ENCODE measurements at regions not wholly inside any gene's neighbourhood (a gene's known extent, or its start where the extent isn't known, plus 50 kb on each side); places are given as distances from the start of the nearest gene placed in this dataset.

DNA sequence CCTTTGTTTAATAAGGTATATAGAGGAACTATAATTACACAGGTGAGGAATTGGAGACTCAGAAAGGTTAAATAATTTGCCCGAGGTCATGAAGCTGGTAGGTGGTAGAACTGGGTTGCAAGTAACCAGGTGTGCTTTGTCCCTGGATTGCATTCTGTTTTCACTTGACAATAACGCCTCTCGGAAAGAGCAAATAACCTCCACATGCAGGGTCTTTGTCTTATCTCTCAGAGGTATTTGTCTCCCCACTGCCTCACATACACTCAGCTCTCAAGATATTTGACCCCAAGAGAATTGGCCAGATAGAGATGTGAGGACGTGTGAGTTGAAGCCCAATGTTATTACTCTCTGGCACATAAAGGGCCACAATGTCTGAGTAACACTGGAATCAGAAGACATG, 320.9 kb upstream of the ONECUT1 start:
- no peak overlapping the region for H3K4me3 ChIP-seq
- TF ChIP-seq CTCF (IDR thresholded peaks at IDR 0.05) = no peak
- H3K9me3 ChIP-seq = no peaks in the 10 kb centered on the region
- H3K4me1 ChIP-seq = no peaks in the 10 kb centered on the region
- DNase-seq (ENCODE audit: low spot score in 2 of 2) = no peak
- intact Hi-C loops (cut with DNase I) = no loop called here
- no peaks in the 10 kb centered on the region for H3K27me3 ChIP-seq
- no peak overlapping the region for H3K27ac ChIP-seq
- no peaks in the 10 kb centered on the region for H3K36me3 ChIP-seq

- H3K4me3 ChIP-seq = no peak overlapping the region
- no peaks in the 10 kb centered on the region for H3K36me3 ChIP-seq
- no peaks in the 10 kb centered on the region for H3K27me3 ChIP-seq
- H3K4me1 ChIP-seq = no peaks in the 10 kb centered on the region
- no peak overlapping the region for H3K27ac ChIP-seq
- intact Hi-C loops (cut with DNase I) = no loop called here
- DNase-seq (ENCODE audit: low spot score in 2 of 2) = no peak
- no peaks in the 10 kb centered on the region for H3K9me3 ChIP-seq
- no peak for TF ChIP-seq CTCF (IDR thresholded peaks at IDR 0.05)
These were observed 318.2 kb upstream of the ONECUT1 start for GRCh38 chr15:53108319-53108718.

GRCh38 chr15:53107855-53108254, 317.7 kb upstream of the ONECUT1 start:
- no peaks in the 10 kb centered on the region for H3K4me1 ChIP-seq
- H3K9me3 ChIP-seq = no peaks in the 10 kb centered on the region
- no peak for DNase-seq (ENCODE audit: low spot score in 2 of 2)
- intact Hi-C loops (cut with DNase I) = no loop called here
- H3K27me3 ChIP-seq = no peaks in the 10 kb centered on the region
- H3K27ac ChIP-seq = no peak overlapping the region
- H3K36me3 ChIP-seq = no peaks in the 10 kb centered on the region
- TF ChIP-seq CTCF (IDR thresholded peaks at IDR 0.05) = no peak
- no peak overlapping the region for H3K4me3 ChIP-seq

- H3K4me3 ChIP-seq = no peak overlapping the region
- no peaks in the 10 kb centered on the region for H3K27me3 ChIP-seq
- no peak for TF ChIP-seq CTCF (IDR thresholded peaks at IDR 0.05)
- intact Hi-C loops (cut with DNase I) = no loop called here
- H3K36me3 ChIP-seq = no peaks in the 10 kb centered on the region
- H3K9me3 ChIP-seq = no peaks in the 10 kb centered on the region
- H3K4me1 ChIP-seq = no peaks in the 10 kb centered on the region
- DNase-seq (ENCODE audit: low spot score in 2 of 2) = no peak
- no peak overlapping the region for H3K27ac ChIP-seq
These were observed 316.6 kb upstream of the ONECUT1 start for GRCh38 chr15:53106505-53107286.

DNA sequence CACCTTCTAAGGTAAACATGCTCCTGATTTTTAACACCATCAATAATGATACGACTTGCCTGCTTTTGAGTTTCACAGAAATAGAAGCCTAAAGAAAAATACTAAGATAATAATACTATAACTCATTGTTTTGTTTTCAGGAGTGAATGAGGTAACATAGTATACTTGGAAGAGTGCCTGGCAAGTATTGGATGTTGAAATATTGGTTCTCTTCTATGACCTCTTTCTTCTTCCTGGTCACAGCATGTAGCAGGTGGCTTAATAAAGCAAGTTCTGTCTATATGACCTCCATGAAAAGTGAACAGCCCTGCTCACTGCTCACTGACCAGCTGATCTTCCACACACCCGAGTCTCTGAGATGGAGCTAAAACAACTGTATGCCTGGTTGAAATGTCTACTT, 312.3 kb upstream of the ONECUT1 start:
- no peaks in the 10 kb centered on the region for H3K36me3 ChIP-seq
- H3K27ac ChIP-seq = no peak overlapping the region
- TF ChIP-seq CTCF (IDR thresholded peaks at IDR 0.05) = no peak
- DNase-seq (ENCODE audit: low spot score in 2 of 2) = no peak
- H3K27me3 ChIP-seq = no peaks in the 10 kb centered on the region
- no peaks in the 10 kb centered on the region for H3K9me3 ChIP-seq
- no peaks in the 10 kb centered on the region for H3K4me1 ChIP-seq
- H3K4me3 ChIP-seq = no peak overlapping the region
- intact Hi-C loops (cut with DNase I) = no loop called here

DNA sequence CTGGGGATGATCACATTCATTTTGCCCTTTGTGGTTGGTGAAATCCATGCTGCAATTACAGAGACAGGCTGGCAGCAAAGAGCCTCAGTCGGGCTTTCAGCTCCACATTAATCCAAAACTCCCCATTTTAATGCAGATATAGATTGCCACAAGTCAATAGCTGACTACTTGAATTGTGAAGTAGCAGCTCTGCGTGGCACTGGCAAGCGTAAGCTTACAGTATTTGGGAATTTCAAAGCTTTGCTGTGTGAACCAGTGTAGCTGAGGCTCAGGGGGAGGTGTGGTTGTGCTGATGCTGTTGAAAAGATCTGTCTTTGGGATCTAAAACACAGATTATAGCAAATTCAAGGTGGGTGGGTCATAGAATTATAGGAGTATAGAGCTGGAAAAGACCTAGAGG, 290.3 kb upstream of the ONECUT1 start:
- Histone ChIP-seq H3K27me3 (no peaks in the 10 kb centered on the region), H3K9me3 (no peaks in the 10 kb centered on the region), H3K27ac (no peak overlapping the region), H3K36me3 (no peaks in the 10 kb centered on the region), H3K4me1 (no peaks in the 10 kb centered on the region), H3K4me3 (no peak overlapping the region)
- intact Hi-C loops (cut with DNase I) = no loop called here
- no peak for DNase-seq (ENCODE audit: low spot score in 2 of 2)
- TF ChIP-seq CTCF (IDR thresholded peaks at IDR 0.05) = no peak
